GM12873 (cell line): ENCODE measurements at regions not wholly inside any gene's neighbourhood (a gene's known extent, or its start where the extent isn't known, plus 50 kb on each side); places are given as distances from the start of the nearest gene placed in this dataset.

Source experiments
- TF ChIP-seq, protein P1 (sequence below): IDR thresholded peaks from 2 replicates; pipeline ENCODE4 v1.5.1; 2012; ENCODE audit warnings: low read depth, mild to moderate bottlenecking, moderate library complexity, low read length, control low read depth; ENCODE audit not compliant: insufficient read depth; ENCODE audit errors: missing control alignments

DNA sequence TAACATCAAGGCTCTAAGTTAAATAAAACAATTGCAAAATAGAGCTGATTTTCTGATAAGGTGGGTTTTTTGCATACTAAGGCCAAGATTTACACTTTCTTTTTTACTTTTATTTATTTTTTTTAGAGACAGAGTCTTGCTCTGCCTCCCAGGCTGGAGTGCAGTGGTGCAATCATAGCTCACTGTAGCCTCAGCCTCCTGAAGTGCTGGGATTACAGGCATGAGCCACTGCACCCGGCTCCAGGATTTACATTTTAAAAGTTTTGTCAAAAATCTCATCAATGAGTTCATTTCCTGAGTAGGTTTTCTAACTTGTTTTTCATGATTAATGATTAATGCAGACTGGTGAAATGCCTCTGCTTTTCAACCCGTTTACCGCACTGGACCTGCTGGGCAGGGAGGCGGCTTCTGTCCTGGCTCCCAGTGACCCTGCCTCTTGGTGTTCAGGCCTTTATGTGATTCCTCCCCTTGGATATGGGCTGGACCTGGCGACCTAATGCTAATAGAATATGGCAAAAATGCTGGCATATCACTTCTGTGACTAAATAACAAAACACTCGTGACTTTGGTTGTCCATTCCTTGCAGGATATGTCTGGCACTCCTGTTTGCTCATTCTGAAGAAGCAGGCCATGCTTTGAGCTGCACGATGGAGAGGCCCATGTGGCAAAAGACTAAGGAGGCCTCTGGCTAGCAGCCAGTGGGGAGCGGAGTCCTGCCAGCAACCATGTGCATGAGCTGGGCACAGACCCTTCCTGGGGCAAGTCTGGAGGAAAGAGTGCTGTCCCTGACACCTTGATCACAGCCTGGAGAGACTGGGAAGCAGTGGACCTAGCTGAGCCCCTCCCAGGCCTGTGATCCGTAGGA, 72.2 kb upstream of the PTCH1 start:
- TF ChIP-seq, protein P1, sequence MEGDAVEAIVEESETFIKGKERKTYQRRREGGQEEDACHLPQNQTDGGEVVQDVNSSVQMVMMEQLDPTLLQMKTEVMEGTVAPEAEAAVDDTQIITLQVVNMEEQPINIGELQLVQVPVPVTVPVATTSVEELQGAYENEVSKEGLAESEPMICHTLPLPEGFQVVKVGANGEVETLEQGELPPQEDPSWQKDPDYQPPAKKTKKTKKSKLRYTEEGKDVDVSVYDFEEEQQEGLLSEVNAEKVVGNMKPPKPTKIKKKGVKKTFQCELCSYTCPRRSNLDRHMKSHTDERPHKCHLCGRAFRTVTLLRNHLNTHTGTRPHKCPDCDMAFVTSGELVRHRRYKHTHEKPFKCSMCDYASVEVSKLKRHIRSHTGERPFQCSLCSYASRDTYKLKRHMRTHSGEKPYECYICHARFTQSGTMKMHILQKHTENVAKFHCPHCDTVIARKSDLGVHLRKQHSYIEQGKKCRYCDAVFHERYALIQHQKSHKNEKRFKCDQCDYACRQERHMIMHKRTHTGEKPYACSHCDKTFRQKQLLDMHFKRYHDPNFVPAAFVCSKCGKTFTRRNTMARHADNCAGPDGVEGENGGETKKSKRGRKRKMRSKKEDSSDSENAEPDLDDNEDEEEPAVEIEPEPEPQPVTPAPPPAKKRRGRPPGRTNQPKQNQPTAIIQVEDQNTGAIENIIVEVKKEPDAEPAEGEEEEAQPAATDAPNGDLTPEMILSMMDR = no peak

DNA sequence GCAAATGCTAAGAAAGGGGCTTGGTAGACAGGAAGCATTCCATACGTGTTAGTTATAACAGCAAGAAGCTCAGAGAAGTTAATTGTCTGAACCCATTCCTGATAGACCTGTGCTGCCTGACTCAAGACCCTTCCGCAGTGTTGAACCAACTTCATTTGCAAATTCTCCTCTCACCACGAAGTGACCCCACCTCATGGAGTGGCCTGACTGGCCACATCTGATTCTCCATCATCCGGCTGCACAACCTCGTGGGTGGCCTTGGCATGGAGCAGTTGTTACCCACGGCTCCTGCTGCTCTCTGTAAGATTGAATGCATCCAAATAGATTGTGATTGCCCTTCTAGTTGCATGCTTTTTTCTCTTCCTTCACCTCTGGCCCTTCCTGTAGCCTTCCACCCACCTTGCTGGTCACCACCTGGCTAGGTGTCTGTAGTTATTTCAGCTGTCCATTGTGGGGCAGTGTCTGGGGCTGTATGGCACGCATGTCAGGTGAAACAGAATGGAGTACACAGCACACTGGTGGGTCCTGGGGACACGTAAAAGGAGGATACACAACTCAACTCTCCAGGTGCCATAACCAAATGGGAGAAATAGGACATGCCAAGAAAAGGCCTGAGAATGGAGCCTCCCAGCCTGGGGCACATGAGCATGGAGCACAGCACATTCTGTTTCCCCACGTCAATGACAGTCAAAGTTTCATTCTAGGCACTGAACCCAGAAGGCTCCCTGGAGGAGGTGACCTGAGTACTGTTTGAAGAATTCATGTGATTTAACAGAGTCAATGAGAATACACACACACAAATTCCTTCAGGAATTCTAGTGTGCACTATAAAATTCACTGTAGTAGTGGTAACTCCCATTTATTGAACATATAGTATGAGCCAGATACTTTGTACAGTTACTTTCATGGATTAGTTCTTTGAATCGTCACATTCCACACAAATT, 70.5 kb upstream of the PTCH1 start:
- TF ChIP-seq, protein P1 = no peak

DNA sequence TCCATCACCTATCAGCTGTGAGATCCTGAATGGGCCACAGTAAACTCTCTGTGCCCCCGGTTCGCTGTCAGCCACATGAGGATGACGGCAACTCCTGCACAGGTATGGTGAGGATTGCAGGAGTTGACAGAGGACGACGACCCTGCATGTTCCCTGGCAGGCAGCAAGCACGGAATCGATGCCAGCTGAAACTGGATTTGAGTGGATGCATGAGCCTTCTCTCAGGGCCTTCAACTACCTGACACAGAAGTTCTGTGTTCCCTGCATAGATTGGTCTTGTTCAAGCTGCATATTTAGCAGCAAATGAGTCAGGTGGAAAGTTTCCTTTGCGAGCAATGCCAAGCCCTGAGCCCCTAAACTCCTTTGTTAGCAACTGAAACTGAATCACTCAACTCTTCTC, 69.6 kb upstream of the PTCH1 start:
- TF ChIP-seq, protein P1 = no peak

DNA sequence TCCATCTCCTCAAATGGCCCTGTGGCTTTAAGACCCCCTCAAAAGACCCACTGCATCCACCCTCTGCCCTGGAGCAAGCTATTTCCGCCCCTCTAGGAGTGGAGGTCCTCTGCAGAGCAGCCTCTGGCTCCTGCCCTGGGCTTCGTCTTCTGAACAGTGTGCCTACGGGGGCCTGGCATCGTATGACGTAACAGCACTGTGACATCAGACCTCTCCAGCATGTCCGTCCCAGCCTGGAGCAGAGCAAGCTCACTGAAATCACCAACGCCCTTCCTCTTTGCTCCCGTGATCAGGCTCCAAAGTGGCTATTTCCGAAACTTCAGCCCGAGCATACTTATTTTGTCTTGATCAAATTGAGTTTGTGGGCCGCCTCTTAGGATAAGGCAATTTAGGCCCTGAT, 69.1 kb upstream of the PTCH1 start:
- TF ChIP-seq, protein P1 = no peak

DNA sequence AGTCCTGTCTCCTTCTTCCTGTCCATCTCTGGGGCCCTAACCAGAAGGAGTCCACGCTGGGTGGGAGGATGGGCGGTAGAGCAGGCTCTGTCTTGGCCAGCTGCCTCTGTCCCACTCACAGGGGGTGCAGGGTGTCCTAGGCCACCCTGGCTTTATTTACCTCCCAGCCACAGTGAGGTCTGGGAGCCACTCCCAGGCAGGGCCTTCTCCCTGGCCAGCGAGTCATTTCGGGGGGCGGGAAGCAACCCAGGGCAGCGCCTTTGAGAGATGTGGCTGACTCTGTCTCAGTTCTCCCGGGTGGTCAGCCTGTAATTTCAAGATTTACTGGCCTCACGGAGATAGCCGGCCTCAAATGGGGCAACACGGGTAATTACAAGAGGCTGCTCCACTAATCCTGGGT, 67.4 kb upstream of the PTCH1 start:
- TF ChIP-seq, protein P1 = no peak

DNA sequence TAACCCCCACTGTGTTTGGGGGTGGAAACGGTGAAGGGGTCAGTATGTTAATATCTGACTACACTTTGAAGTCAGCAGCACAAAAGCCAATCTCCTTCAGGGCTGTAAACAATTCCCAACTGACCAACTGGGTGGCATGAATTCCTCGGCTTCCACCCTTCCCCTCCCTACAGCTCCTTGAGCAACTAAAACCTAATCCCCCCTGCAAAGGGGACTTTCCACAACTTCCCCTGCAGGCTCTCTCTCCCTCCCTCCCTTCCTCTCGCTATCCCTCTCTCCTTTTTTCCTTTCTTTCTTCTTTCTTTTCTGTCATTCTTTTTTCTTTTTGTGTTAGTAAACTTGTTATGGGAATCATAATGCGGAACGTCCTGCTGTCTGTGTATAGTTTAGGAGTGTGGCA, 65.1 kb upstream of the PTCH1 start:
- TF ChIP-seq, protein P1 = no peak

DNA sequence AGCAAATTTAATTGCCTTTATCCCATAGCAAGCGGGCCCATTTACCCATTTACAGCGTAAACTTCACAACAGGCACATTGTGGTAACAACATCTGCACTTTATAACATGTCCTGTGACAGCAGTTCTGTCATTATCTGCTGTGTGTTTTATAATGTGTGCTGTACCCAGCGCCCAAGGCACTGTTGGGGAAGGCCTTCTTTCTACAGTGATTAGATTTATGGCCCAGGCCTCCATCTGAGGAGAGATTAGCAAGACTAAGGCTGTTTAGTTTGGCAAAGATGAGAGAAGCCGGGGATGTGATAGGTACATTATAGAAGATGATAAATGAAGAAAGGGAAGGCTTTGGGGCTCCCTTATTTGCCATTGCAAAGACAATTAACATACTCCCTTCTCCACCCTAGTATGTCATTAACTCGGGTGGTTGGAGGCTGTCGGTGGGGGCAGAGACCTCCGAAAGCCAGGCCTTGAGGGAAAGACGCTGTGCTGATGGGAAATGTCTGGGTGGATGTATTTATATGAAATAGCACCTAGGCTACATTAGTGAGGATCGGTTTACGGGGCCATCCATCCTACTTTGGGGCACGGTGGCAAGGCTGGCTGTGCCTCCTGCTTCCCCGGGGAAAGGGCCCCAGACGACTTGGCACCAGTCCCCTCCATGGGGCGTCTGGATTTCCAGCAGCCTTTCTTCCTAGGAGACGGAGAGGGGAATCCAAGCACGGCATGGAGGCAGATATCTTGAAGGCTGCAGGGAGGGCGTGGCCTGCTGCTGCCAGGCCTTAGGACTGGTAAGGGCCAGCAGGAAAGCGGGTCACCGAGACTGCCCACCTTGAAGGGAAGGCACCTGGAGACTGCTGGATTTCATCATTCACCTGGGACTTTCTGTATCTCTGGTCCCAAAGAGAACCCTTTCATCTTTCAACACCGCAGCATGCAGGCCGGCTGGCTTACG, 64.3 kb upstream of the PTCH1 start:
- TF ChIP-seq, protein P1 = no peak
